CD4-positive, alpha-beta T cell (primary cell): ENCODE measurements at regions not wholly inside any gene's neighbourhood (a gene's known extent, or its start where the extent isn't known, plus 50 kb on each side); places are given as distances from the start of the nearest gene placed in this dataset.

Source experiments
- ATAC-seq: fragments of 200-7000 bp; cut with Tn5 transposase; one replicate; pipeline ENCODE4 v1.10.0; 2022; ENCODE audit warnings: mild to moderate bottlenecking; ENCODE audit not compliant: poor library complexity
- CTCF ChIA-PET: fragments of 350-600 bp; sonication (Branson Sonifier 250); formaldehyde crosslinking; loops from one replicate; lab custom pipeline; 2021; ENCODE audit warnings: antibody characterized with exemption, inconsistent platforms; lab: Charles Lee
- POLR2A ChIA-PET: fragments of 350-600 bp; sonication (Branson Sonifier 250); formaldehyde crosslinking; loops from one replicate; lab custom pipeline; 2021; ENCODE audit warnings: antibody characterized with exemption, inconsistent platforms; lab: Charles Lee
- DNase-seq, 14 experiments: peaks; one replicate each; pipeline ENCODE4 v3.0.0-alpha.2; 2013 to 2020; ENCODE audit warnings: mixed read lengths in 2 of 14
- H3K27ac ChIP-seq, 2 donors: one replicate each; pipeline versions ENCODE4 v1.5.1 to v1.7.0; 2013; ENCODE audit warnings: low read length in 2 of 2, low read depth in 1 of 2, mild to moderate bottlenecking in 1 of 2
- H3K27me3 ChIP-seq, 2 experiments: 1 replicate in 1 of 2; 2 replicates in 1 of 2; pipeline versions ENCODE4 v1.6.1 to v1.7.0; 2013; ENCODE audit warnings: low read length in 2 of 2, control low read depth in 1 of 2, mild to moderate bottlenecking in 1 of 2, moderate library complexity in 1 of 2; ENCODE audit not compliant: insufficient read depth in 2 of 2, control insufficient read depth in 1 of 2
- H3K36me3 ChIP-seq: one replicate; pipeline ENCODE4 v1.6.1; 2013; ENCODE audit warnings: low read length, control low read depth; ENCODE audit not compliant: insufficient read depth
- H3K4me1 ChIP-seq: one replicate; pipeline ENCODE4 v1.6.1; 2013; ENCODE audit warnings: low read length, control low read depth; ENCODE audit not compliant: insufficient read depth
- H3K4me3 ChIP-seq: one replicate; pipeline ENCODE4 v1.5.1; 2013; ENCODE audit warnings: mild to moderate bottlenecking, low read length, moderate library complexity
- H3K9me3 ChIP-seq, 2 experiments: 1 replicate in 1 of 2; 2 replicates in 1 of 2; pipeline versions ENCODE4 v1.6.1 to v1.7.0; 2013; ENCODE audit warnings: low read length in 2 of 2, mild to moderate bottlenecking in 2 of 2, control low read depth in 1 of 2, moderate library complexity in 1 of 2; ENCODE audit not compliant: control insufficient read depth in 1 of 2, insufficient read depth in 1 of 2
- H3K27ac Mint-ChIP-seq: one replicate; pipeline ENCODE4 v1.8.0; 2020; ENCODE audit warnings: mixed read lengths
- H3K27me3 Mint-ChIP-seq: one replicate; pipeline ENCODE4 v1.8.0; 2021; ENCODE audit warnings: mixed read lengths
- H3K36me3 Mint-ChIP-seq: one replicate; pipeline ENCODE4 v1.8.0; 2021; ENCODE audit warnings: low read depth, mixed read lengths
- H3K4me1 Mint-ChIP-seq: one replicate; pipeline ENCODE4 v1.8.0; 2021; ENCODE audit warnings: low read depth, mixed read lengths
- H3K4me3 Mint-ChIP-seq: one replicate; pipeline ENCODE4 v1.8.0; 2020; ENCODE audit warnings: mild to moderate bottlenecking, mixed read lengths
- H3K9me3 Mint-ChIP-seq: one replicate; pipeline ENCODE4 v1.8.0; 2020; ENCODE audit warnings: mixed read lengths
- intact Hi-C, 2 experiments: fragments of 100-400 bp; cut with DNase I in 1 of 2; cut with micrococcal nuclease in 1 of 2; formaldehyde crosslinking; loops; one replicate each; pipeline versions ENCODE4 v1.15.1 to v1.9.0; 2023 to 2025; cut with DNase I, micrococcal nuclease
- TF ChIP-seq, protein P1 (sequence below): fragments of 200-600 bp; IDR thresholded peaks from one replicate; pipeline ENCODE4 v1.8.0; 2022; ENCODE audit warnings: antibody characterized with exemption, mild to moderate bottlenecking

DNA sequence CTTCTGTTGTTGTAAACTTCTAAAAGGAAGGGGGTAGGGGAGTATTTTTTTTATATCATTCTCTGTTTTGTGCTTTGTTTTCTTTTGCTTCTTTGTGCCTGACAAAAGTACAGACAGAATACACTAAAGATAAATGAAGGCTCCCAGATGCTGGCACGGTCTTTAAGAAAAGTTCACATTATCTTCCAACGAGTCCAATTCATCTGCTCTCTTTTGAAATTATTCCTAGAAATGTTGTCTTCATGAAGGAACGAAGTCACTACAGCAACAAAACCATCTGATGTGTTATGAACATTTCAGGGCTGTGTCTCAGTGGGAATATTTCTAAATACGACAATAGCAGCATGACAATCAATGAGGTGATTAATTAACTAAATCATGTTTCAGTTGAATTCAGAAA lies 813.8 kb upstream of the HTR2C start:
- H3K4me1 ChIP-seq: no peaks in the 10 kb centered on the region
- no peak for ATAC-seq
- POLR2A ChIA-PET: no interaction called here

DNA sequence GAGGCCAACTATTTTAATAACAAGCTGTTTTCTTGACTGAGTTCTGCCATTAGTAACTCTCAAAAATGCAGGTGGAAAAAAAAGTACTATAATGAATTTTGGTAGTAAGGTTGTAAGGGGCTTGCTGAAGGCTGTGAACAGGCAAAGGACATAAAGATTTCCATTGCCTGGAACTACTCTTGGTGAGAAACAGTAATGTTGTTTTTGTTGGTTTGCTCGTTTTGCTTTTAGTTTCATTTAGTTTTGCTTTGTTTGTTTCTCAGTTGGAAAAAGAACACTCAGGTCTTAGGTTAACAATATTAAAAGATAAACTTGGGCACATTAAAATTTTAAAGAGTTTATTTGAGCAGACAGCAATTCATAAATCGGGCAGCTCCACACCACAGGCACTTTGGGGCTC lies 824.5 kb upstream of the HTR2C start:
- Histone ChIP-seq H3K4me3 (no peak overlapping the region), H3K36me3 (no peaks in the 10 kb centered on the region), H3K4me1 (no peaks in the 10 kb centered on the region), H3K27me3 (no peaks in the 10 kb centered on the region), H3K9me3 (no peaks in the 10 kb centered on the region), H3K27ac (no peak overlapping the region)
- intact Hi-C loops: no loop called here
- H3K36me3 Mint-ChIP-seq: no peaks in the 10 kb centered on the region
- H3K9me3 Mint-ChIP-seq: no peaks in the 10 kb centered on the region
- no peak overlapping the region for H3K27ac Mint-ChIP-seq
- H3K4me3 Mint-ChIP-seq: no peak overlapping the region
- ATAC-seq: no peak
- TF ChIP-seq, protein P1, sequence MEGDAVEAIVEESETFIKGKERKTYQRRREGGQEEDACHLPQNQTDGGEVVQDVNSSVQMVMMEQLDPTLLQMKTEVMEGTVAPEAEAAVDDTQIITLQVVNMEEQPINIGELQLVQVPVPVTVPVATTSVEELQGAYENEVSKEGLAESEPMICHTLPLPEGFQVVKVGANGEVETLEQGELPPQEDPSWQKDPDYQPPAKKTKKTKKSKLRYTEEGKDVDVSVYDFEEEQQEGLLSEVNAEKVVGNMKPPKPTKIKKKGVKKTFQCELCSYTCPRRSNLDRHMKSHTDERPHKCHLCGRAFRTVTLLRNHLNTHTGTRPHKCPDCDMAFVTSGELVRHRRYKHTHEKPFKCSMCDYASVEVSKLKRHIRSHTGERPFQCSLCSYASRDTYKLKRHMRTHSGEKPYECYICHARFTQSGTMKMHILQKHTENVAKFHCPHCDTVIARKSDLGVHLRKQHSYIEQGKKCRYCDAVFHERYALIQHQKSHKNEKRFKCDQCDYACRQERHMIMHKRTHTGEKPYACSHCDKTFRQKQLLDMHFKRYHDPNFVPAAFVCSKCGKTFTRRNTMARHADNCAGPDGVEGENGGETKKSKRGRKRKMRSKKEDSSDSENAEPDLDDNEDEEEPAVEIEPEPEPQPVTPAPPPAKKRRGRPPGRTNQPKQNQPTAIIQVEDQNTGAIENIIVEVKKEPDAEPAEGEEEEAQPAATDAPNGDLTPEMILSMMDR: no peak
- no peaks in the 10 kb centered on the region for H3K27me3 Mint-ChIP-seq
- POLR2A ChIA-PET: no interaction called here
- no peaks in the 10 kb centered on the region for H3K4me1 Mint-ChIP-seq
- DNase-seq: no peak
- CTCF ChIA-PET: no interaction called here

More for the DNA sequence above, 813.8 kb upstream of the HTR2C start:
- Mint-ChIP-seq H3K4me1 (no peaks in the 10 kb centered on the region), H3K27me3 (no peaks in the 10 kb centered on the region), H3K4me3 (no peak overlapping the region), H3K9me3 (no peaks in the 10 kb centered on the region), H3K27ac (no peak overlapping the region), H3K36me3 (no peaks in the 10 kb centered on the region)
- no peaks in the 10 kb centered on the region for H3K27me3 ChIP-seq
- no peaks in the 10 kb centered on the region for H3K36me3 ChIP-seq
- H3K27ac ChIP-seq: no peak overlapping the region
- no peak for DNase-seq
- no peak overlapping the region for H3K4me3 ChIP-seq
- TF ChIP-seq, protein P1: no peak
- CTCF ChIA-PET: no interaction called here
- H3K9me3 ChIP-seq: no peaks in the 10 kb centered on the region
- intact Hi-C loops: no loop called here

DNA sequence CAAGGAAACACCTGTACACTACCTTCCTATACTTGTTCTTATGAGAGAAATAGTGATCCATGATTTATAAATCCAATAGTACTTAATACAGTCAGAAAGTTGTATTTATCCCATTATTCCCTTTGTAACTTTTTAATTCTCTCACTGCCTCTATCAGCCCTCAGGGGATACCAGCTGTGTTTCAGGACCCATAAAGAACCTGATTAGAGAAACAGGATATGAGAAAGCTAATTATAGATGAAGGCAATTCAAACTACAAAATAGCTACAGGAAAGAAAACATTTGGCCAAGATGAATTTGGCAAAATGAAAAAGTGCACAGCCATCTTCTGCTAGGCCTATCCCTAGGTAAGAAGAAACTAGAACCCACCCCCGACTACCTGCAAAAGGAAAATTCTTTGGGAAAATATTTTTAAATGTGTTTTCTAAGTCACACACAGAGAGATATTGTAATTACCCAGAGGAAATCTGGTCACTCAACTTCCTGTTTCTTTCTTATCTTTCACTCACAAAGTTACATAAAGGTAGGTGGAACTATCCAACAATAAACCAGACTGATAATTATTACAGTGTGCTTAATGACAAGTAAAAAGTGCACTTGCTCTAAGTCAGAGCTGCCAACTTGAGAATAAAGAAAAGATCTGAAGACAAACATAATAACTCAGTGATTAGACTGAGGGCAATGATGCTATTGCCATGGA lies 836.5 kb upstream of the HTR2C start:
- Mint-ChIP-seq H3K27ac (no peak overlapping the region), H3K4me1 (no peaks in the 10 kb centered on the region), H3K9me3 (no peaks in the 10 kb centered on the region), H3K4me3 (no peak overlapping the region), H3K36me3 (no peaks in the 10 kb centered on the region), H3K27me3 (no peaks in the 10 kb centered on the region)
- CTCF ChIA-PET: no interaction called here
- Histone ChIP-seq H3K36me3 (no peaks in the 10 kb centered on the region), H3K4me3 (no peak overlapping the region), H3K27ac (no peak overlapping the region), H3K4me1 (no peaks in the 10 kb centered on the region), H3K27me3 (no peaks in the 10 kb centered on the region), H3K9me3 (no peaks in the 10 kb centered on the region)
- DNase-seq (no peak), ATAC-seq (no peak)
- intact Hi-C loops: no loop called here
- TF ChIP-seq, protein P1: no peak
- POLR2A ChIA-PET: no interaction called here
